OCI-LY1 (cell line): ENCODE measurements at regions not wholly inside any gene's neighbourhood (a gene's known extent, or its start where the extent isn't known, plus 50 kb on each side); places are given as distances from the start of the nearest gene placed in this dataset.
"Not testable (repeated sequence)": the region's sequence is repeated elsewhere in the genome, so short reads cannot be mapped to it uniquely, and the experiment has no call there.

ENCODE experiments used
- H2AFZ ChIP-seq: fragments of 200-600 bp; sonication (generic), shearing (Covaris generic); 2 replicates; pipeline ENCODE4 v1.6.0; 2014; ENCODE audit warnings: antibody characterized with exemption, mild to moderate bottlenecking, low read length
- H3F3A ChIP-seq: fragments of 200-600 bp; sonication (generic), shearing (Covaris generic); 2 replicates; pipeline ENCODE4 v1.6.0; 2014; ENCODE audit warnings: mild to moderate bottlenecking, antibody characterized with exemption, low read length, moderate library complexity; ENCODE audit not compliant: insufficient read depth
- H3K27ac ChIP-seq: fragments of 200-600 bp; sonication (generic); 2 replicates; pipeline ENCODE4 v1.5.1; 2014; ENCODE audit warnings: low read length, mixed run types, mild to moderate bottlenecking, low read depth; ENCODE audit not compliant: poor library complexity, severe bottlenecking
- H3K27me3 ChIP-seq: fragments of 200-600 bp; sonication (generic); 2 replicates; pipeline ENCODE4 v1.6.0; 2014; ENCODE audit warnings: antibody characterized with exemption, mild to moderate bottlenecking, low read length, moderate library complexity; ENCODE audit not compliant: insufficient read depth
- H3K36me3 ChIP-seq: fragments of 200-600 bp; sonication (generic); 2 replicates; pipeline ENCODE4 v1.6.1; 2014; ENCODE audit warnings: mild to moderate bottlenecking, antibody characterized with exemption, low read length, moderate library complexity, mixed read lengths; ENCODE audit not compliant: insufficient read depth
- H3K4me1 ChIP-seq: fragments of 200-600 bp; sonication (generic); 2 replicates; pipeline ENCODE4 v1.5.1; 2014; ENCODE audit warnings: mild to moderate bottlenecking, low read length, moderate library complexity; ENCODE audit not compliant: insufficient read depth, severe bottlenecking
- H3K4me2 ChIP-seq: fragments of 200-600 bp; sonication (generic), shearing (Covaris generic); 2 replicates; pipeline ENCODE4 v1.6.1; 2014; ENCODE audit warnings: low read length
- H3K4me3 ChIP-seq: fragments of 200-600 bp; sonication (generic); 2 replicates; pipeline ENCODE4 v1.5.1; 2014; ENCODE audit warnings: low read length, low read depth, mild to moderate bottlenecking, mixed read lengths; ENCODE audit not compliant: poor library complexity, severe bottlenecking
- H3K79me2 ChIP-seq: fragments of 200-600 bp; shearing (Covaris generic); 2 replicates; pipeline ENCODE4 v1.6.1; 2016; ENCODE audit warnings: mixed run types, low read length, mixed read lengths; ENCODE audit not compliant: insufficient read depth
- H3K9ac ChIP-seq: fragments of 200-600 bp; sonication (generic), shearing (Covaris generic); 2 replicates; pipeline ENCODE4 v1.6.1; 2014; ENCODE audit warnings: mild to moderate bottlenecking, low read length, mixed read lengths
- H3K9me2 ChIP-seq: fragments of 200-600 bp; sonication (generic), shearing (Covaris generic); 2 replicates; pipeline ENCODE4 v1.6.1; 2014; ENCODE audit warnings: low read depth, mild to moderate bottlenecking, low read length, mixed read lengths
- H3K9me3 ChIP-seq: fragments of 200-600 bp; shearing (Covaris generic); 2 replicates; pipeline ENCODE4 v1.6.1; 2014; ENCODE audit warnings: low read length, mixed read lengths
- H4K20me1 ChIP-seq: fragments of 200-600 bp; sonication (generic), shearing (Covaris generic); 2 replicates; pipeline ENCODE4 v1.6.0; 2016; ENCODE audit warnings: mild to moderate bottlenecking, low read length; ENCODE audit not compliant: insufficient read depth
- CTCF ChIP-seq: fragments of 200-600 bp; sonication (generic), shearing (Covaris generic); IDR thresholded peaks from 2 replicates; pipeline ENCODE4 v1.5.1; 2017; ENCODE audit warnings: mild to moderate bottlenecking, antibody characterized with exemption, low read length, moderate library complexity, mixed read lengths
- EZH2 ChIP-seq: fragments of 200-600 bp; sonication (generic), shearing (Covaris generic); IDR thresholded peaks from 2 replicates; pipeline ENCODE4 v1.8.0; 2017; ENCODE audit warnings: borderline replicate concordance, mixed run types, mild to moderate bottlenecking, antibody characterized with exemption, low read length, moderate library complexity, mixed read lengths

GRCh38 chr1:157450106-157450505, 102.2 kb downstream of the FCRL5 start:
- Histone ChIP-seq H3F3A (no peaks in the 10 kb centered on the region), H3K4me2 (no peak overlapping the region), H3K9ac (no peak overlapping the region), H4K20me1 (no peaks in the 10 kb centered on the region), H3K4me1 (no peaks in the 10 kb centered on the region), H3K9me2 (no peaks in the 10 kb centered on the region), H3K27me3 (no peaks in the 10 kb centered on the region), H3K27ac (no peak overlapping the region), H3K4me3 (no peak overlapping the region), H3K36me3 (no peaks in the 10 kb centered on the region), H2AFZ (no peak overlapping the region), H3K79me2 (no peaks in the 10 kb centered on the region), H3K9me3 (no peaks in the 10 kb centered on the region)
- no peak for TF ChIP-seq CTCF
- TF ChIP-seq EZH2: no peak

DNA sequence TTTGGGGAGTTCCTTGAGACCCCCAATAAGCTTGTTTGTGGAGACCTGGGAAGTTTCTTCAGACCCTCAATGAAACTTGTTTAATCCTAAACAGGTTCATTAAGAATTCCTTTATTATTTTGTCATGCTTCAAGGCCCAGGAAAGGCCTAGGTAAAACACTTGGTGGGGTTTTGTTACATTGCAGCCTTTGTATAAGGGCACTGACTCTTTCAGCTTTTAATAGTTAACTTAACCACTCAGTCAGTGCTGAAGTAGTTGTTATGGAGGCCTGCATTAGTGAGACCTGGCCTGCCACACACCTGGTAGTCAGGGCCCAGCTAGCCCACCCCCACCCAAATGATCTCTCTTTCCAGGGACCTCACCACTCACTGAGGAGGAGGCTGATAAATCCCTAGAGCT, 103.7 kb downstream of the FCRL5 start:
- Histone ChIP-seq H3K9me3 (no peaks in the 10 kb centered on the region), H3K9me2 (no peaks in the 10 kb centered on the region), H3K27ac (no peak overlapping the region), H3K79me2 (no peaks in the 10 kb centered on the region), H3K36me3 (no peaks in the 10 kb centered on the region), H3K4me1 (no peaks in the 10 kb centered on the region), H3K4me3 (no peak overlapping the region), H3F3A (no peaks in the 10 kb centered on the region), H3K4me2 (no peak overlapping the region), H4K20me1 (no peaks in the 10 kb centered on the region), H3K27me3 (no peaks in the 10 kb centered on the region), H2AFZ (no peak overlapping the region), H3K9ac (no peak overlapping the region)
- TF ChIP-seq EZH2 (no peak), CTCF (no peak)

GRCh38 chr1:157446356-157446755, 106.0 kb downstream of the FCRL5 start:
- not testable (repeated sequence) for H4K20me1 ChIP-seq, H3K27ac ChIP-seq, H3K4me3 ChIP-seq, H3F3A ChIP-seq, H2AFZ ChIP-seq, H3K9me2 ChIP-seq, H3K4me2 ChIP-seq, H3K27me3 ChIP-seq, H3K9me3 ChIP-seq, H3K36me3 ChIP-seq, H3K79me2 ChIP-seq, H3K4me1 ChIP-seq, H3K9ac ChIP-seq

DNA sequence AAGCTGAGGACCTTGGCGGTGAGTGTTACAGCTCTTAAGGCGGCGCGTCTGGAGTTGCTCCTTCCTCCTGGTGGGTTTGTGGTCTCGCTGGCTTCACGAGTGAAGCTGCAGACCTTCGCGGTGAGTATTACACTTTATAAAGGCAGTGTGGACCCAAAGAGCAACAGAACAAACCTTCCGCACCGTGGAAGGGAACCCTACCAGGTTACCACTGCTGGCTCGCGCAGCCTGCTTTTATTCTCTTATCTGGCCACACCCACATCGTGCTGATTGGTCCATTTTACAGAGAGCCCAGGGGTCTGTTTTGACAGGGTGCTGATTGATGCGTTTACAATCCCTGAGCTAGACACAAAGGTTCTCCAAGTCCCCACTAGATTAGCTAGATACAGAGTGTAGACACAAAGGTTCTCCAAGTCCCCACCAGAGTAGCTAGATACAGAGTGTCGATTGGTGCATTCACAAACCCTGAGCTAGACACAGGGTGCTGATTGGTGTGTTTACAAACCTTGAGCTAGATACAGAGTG, 106.6 kb downstream of the FCRL5 start:
- H3K27ac ChIP-seq, H3K4me3 ChIP-seq, H3K4me2 ChIP-seq, H3K27me3 ChIP-seq, H3K9me3 ChIP-seq, H3K36me3 ChIP-seq, H4K20me1 ChIP-seq, H3F3A ChIP-seq, H3K79me2 ChIP-seq, H3K9me2 ChIP-seq, H2AFZ ChIP-seq, H3K9ac ChIP-seq, H3K4me1 ChIP-seq: not testable (repeated sequence)
